SIG-M5 (cell line): ENCODE measurements at regions not wholly inside any gene's neighbourhood (a gene's known extent, or its start where the extent isn't known, plus 50 kb on each side); places are given as distances from the start of the nearest gene placed in this dataset.

ENCODE experiments used
- DNase-seq: peaks from one replicate; lab custom pipeline; 2025; lab: John Stamatoyannopoulos, UW

- no peak for DNase-seq
These were observed 218.8 kb upstream of the BMP4 start for GRCh38 chr14:54175298-54175942.

- no peak for DNase-seq
These were observed 219.8 kb upstream of the CDKN3 start for GRCh38 chr14:54177019-54177418.

- no peak for DNase-seq
These were observed 218.9 kb upstream of the CDKN3 start for GRCh38 chr14:54177641-54178621.

- no peak for DNase-seq
These were observed 214.3 kb upstream of the CDKN3 start for GRCh38 chr14:54182419-54183045.

GRCh38 chr14:54186821-54187763, 209.7 kb upstream of the CDKN3 start:
- no peak for DNase-seq

GRCh38 chr14:54188064-54188666, 208.6 kb upstream of the CDKN3 start:
- no peak for DNase-seq

- DNase-seq, result no peak
These were observed 207.5 kb upstream of the CDKN3 start for GRCh38 chr14:54189333-54189732.

- DNase-seq, result no peak
These were observed 207.0 kb upstream of the CDKN3 start for GRCh38 chr14:54189748-54190354.

GRCh38 chr14:54191846-54192245, 205.0 kb upstream of the CDKN3 start:
- DNase-seq, result no peak

- no peak for DNase-seq
These were observed 204.2 kb upstream of the CDKN3 start for GRCh38 chr14:54192610-54193009.

- no peak for DNase-seq
These were observed 202.9 kb upstream of the CDKN3 start for GRCh38 chr14:54193871-54194270.

GRCh38 chr14:54194501-54194900, 202.3 kb upstream of the CDKN3 start:
- no peak for DNase-seq

GRCh38 chr14:54197369-54197768, 199.4 kb upstream of the CDKN3 start:
- DNase-seq, result no peak

- no peak for DNase-seq
These were observed 196.1 kb upstream of the CDKN3 start for GRCh38 chr14:54200726-54201125.

- DNase-seq, result no peak
These were observed 194.5 kb upstream of the CDKN3 start for GRCh38 chr14:54202288-54202687.

GRCh38 chr14:54206516-54206915, 190.3 kb upstream of the CDKN3 start:
- DNase-seq, result no peak

- DNase-seq, result no peak
These were observed 189.7 kb upstream of the CDKN3 start for GRCh38 chr14:54207075-54207474.

- no peak for DNase-seq
These were observed 189.0 kb upstream of the CDKN3 start for GRCh38 chr14:54207476-54208462.

- DNase-seq, result no peak
These were observed 188.1 kb upstream of the CDKN3 start for GRCh38 chr14:54208751-54209150.
